Putamen (tissue), 1 donor: ENCODE measurements at regions not wholly inside any gene's neighbourhood (a gene's known extent, or its start where the extent isn't known, plus 50 kb on each side); places are given as distances from the start of the nearest gene placed in this dataset.

Experiments
- DNase-seq: peaks from one replicate; pipeline ENCODE4 v3.0.0-alpha.2; 2016; ENCODE audit warnings: low spot score

DNA sequence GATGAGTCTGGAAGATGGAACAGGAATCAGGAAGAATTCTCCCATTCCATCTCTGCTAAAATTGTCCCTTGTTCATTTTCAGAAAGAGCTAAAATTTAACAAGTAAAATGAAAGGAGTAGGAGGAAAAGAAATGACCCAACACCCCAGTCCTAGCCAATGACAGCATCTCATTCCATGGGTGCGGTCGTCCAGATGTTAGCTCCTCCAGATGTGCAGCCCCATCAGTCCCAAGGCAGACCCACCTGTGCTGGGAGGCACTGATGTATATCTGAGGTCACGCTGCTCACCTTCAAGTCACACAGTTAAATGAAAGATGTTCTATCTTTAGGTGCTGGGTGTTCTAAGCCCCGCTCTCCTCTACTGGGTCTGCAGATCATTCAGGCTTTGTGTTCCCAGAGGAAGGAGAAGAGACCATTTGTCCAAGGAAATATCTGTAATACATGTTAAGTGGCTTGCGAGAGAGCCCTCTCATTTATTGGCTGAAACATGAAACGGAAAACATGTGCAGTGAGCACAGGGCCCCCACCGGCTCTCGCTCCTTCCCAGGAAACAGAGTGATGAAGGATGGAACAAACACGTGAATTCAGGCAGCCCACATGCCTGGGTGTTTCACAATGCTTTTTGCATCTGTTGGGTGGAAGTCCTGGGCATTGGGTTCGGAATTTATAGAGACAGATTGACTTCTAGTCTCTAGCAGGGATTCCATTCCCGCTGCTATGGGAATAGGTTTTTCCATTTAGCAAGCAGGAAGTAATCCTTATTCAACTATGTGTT lies 294.6 kb downstream of the NUAK1 start:
- DNase-seq, result no peak

DNA sequence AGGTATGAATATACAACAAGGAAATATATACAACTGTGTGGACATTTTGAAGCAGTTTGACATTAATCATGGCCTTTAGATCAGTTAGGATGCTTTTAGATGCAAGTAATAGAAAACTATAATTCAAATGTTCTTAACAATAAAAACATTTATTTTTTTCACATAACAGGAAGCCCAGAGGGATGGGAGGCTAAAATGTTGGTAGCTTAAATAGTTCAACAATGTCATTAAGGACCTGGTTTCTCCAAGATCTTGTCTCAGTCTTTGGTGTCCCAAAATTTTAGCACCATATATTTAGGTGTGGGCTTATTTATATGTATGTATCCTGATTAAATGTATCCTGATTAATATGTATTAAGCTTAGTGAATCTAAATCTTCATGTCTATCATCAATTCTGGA lies 292.4 kb downstream of the NUAK1 start:
- DNase-seq, result no peak

DNA sequence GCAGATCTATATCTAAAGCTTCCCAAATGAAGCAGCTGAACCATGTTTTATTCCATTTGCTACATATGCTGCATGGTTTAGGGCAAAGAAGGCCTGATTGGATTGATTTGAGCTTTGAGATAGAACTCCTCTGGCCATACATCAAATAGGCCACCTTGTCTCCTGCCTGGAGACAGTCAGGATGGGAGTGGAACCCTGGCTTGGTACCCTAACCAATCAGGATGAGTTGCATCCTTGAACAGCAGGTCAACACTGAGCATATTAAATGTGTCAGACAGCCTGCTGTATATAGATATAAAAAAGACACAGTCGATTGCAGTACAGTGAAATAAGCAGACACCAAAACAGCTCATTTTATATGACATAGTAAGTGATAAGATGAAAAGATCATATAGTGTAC lies 291.7 kb downstream of the NUAK1 start:
- DNase-seq, result no peak

DNA sequence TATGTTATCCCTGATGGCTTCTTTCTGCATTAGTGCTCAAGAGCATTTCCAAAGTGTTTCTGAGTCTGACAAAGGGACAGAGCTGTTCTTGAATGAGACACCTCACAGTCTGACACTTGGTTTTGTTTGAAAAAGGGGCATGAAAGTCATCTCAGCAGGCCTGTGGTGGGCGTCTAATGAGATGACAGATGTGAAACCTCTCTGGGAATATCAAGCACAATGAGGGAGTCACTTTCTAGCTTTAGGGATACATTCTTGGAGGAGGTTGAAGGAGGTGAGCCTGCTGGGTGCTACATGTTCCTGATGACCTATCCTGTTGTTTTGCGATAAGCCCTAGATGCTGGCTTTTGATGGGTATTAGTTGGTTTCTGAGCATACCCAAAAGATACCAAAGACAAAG lies 290.5 kb downstream of the NUAK1 start:
- no peak for DNase-seq

DNA sequence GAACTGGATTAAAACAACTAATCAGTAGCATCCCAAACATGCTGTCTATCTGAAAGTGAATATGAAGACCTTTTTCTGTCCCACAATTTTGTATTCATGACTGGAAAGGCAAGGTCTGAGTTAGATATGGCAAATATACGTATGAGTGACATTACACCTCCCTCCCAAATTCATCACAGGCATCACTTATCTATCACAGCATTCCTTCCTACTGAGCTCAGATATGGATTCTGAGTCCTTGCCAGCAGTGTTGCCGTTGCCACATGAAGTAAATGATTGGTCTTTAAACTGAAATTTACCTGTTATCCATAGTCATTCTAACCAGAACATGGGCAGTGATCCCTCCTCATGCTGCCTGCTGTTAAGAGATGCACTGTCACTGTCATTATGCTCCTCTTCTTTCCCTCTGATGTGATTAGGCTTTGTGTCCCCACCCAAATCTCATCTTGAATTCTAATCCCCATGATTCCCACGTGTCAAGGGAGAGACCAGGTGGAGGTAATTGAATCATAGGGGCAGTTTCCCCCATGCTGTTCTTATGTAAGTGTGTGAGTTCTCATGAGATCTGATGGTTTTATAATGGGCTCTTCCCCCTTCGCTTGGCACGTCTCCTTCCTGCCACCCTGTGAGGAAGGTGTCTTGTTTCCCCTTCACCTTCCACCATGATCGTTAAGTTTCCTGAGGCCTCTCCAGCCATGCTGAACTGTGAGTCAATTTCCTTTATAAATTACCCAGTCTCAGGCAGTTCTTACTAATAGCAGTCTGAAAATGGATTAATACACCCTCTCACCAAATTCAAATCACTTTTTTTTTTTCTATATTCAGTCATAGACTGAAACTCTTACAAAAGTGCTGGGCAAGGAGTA lies 288.4 kb downstream of the NUAK1 start:
- no peak for DNase-seq

DNA sequence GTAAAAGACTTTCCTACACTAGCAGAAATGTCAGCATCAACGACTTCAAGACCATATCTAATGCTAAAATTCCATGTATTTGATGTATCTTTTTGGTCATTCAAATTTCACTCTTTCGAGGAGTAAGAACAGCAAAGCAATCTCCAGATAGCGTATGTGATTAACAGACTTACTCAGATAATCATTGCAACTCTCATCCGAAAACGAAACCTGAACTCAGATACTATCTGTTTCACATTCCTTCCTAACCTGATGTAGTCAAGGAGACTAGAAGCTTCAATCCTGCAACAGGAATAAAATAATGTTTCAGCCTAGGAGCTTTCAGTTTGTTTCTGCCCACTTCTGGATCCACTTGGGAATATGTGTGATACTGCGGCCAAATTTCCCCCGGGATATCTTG lies 286.3 kb downstream of the NUAK1 start:
- no peak for DNase-seq

DNA sequence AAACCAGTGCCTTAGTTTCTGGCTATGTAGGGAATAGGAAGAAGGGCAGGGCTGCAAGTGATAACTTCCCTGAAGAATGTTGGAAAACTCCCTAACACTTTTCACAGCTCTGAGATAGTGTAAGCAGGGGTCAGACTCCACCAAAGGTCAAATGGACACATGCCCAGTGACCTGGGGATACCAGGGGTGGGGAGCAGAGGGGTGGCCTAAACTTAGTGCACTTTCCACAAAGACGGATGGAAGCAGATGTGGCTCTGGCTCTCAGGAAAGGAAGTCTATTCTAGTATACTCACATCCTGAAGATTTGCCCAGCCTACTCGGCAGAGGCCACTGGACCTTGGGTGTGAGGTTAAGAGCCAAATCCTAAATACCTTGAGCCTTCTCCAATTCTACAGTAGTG lies 285.8 kb downstream of the NUAK1 start:
- no peak for DNase-seq

DNA sequence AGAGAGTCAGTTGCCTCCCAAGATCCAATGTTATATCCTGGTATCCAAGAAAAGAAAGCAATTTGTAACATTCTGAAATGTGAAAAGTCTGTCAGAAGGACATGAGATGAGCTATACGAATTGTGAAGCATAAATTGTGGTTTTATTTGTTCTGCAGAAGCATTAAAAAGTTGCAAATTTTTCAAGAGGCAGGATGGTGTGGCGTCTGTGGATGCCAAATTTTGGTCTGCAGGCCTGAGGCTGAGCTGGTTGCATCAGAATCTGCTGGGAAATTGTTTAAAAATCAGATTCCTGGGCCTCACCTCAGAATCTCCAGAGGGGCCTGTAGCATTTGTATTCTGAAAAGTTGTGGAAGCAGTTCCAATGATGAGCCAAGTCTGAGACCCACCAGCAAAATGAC lies 284.7 kb downstream of the NUAK1 start:
- no peak for DNase-seq

DNA sequence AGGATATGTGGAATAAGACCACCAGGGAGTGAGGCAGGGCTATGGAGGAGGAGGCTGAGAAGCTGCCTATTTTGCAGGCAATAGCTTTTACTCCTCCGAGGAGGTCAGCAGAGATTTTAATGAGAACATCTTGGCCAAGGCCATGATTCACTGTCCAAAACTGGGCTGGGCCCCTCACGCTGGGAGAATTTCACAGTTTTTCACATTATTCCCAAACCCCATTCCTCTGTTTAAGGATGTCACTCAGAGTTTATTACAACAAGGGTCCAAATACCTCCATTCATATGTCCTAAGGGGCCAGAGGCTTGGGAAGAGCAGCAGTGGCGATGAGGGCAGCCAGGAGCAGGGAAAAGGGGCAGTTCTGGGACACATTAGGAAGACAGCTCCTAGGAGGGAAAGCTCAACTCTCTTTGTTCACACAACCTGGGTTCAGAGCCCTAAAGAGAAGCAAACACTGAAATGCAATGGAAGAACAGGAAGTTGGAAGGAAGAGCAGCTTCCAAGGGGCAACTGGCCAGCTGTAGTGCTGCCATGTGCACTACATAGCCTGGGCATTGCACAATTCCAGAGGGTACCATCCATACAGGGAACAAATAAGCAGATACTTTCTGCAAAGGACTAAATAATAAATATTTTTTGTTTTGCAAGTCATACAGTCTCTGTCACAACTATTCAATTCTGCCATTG lies 283.2 kb downstream of the NUAK1 start:
- no peak for DNase-seq

DNA sequence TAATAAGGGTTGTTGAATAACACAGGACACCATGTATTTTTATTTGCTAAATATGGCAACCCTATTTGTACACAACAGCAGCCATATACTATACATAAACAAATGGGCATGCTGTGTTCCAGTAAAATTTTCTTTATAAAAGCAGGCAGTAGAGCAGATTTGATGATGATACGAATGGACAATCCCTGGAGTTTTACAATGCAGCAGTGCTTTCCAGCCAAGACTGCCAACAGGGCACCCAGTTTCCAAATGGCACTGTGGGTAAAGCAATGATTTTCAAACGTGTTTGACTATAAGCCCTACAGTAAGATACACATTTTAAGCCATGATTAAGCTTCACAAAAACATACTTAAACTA lies 282.7 kb downstream of the NUAK1 start:
- DNase-seq, result no peak

DNA sequence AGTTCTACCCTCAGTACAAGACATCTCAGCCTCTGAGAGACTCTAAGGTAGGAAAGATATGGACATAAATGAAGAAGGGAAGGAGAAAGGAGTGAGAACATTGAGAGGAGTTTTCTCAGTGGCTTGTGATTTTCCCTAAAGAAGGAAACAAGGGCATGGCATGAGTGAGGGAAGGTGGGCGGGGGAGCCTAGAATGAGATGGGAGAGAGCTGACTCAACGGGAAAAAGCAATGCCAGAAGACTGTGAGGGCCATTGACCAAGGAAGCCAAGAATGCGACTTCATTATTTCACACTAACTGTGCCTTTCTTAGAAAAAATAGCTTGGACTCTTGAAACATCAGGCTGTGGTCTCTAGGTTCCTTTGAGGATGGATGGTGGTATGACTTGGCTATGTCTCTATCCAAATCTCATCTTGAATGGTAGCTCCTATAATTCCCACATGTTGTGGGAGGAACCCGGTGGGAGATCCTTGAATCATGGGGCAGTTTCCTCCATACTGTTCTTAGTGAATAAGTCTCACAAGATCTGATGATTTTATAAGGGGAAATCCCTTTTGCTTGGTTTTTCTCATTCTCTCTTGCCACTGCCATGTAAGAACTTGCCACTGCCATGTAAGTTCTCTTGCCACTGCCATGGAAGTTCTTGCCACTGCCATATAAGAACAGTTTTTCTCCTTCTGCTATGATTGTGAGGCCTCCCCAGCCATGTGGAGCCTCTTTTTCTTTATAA lies 279.6 kb downstream of the NUAK1 start:
- no peak for DNase-seq

DNA sequence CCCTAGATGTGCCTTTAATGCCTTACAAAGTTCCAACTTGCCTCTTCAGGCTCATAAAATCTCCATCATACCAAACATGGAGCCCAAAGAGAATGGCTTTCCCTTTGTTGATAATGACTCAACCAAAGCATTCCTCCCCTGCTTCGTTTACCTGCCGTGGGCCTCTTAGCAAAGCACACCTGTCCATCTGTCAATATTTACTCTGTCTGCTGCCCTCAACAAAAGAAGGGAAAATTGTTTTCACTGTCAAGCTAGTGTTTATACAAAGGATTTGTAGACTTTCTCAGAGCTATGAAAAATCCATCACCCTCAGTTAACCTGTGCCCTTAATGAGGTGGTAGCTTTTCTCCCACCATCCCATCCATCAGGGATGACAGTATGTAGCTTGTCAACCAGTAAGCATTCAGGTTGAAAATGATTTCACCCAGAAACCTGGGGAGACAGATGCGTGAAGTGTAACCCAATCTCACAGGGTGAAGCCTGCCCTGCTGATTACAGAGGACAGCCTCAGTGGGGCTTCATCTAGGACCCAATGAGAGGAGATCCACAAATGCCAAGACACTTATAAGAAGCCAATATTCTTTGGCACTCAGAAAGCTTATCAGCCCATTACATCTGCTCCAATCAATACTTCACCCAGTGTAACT lies 278.1 kb downstream of the NUAK1 start:
- DNase-seq, result no peak

DNA sequence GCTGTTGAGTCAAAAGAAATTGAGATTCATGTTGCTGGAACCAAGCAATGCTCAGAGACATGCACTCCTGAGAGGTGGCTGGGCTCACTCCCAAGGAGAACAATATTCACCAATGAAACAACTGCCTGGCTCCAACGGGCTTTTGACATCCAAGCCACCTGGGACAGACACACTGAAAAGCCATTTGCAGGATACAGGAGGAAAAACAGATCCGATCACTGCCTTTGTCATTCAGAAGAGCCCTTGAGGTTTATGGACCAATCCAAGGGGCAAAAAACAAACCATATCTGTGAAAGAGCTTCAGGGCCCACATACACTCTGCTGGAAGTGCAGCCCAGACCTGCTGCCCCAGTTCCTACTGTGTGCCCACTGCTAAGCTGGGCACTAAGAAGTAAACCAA lies 277.5 kb downstream of the NUAK1 start:
- no peak for DNase-seq

DNA sequence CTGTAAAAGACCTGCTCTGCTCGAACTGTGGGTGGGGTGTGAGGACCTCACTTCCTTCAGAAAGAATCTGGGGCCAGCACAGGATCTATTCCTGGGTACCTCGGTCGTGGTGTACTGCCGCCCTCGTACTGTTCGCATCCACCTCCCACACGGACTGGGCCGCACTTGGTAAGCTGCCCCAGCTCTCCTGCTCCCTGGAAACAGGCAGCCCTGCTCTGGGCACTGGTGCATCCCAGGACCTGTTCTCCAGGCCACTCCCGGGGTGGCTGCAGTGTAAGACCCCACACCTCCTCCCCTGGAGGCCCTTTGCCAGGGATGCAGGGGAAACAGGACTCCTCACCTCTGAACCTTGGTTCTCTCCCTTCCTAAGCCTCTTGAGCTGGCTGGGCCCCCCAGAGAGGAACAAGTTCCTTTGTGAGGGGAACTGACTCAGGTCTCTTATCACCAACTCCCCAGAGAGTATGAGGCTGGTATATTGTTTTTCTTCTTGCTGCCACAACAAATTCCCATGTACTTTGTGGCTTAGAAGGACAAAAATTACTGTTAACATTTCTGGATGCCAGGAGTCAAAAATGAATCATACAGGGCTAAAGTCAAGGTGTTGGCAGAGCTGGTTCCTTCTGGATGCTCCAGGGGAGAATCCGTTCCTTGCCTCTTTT lies 276.5 kb downstream of the NUAK1 start:
- no peak for DNase-seq

DNA sequence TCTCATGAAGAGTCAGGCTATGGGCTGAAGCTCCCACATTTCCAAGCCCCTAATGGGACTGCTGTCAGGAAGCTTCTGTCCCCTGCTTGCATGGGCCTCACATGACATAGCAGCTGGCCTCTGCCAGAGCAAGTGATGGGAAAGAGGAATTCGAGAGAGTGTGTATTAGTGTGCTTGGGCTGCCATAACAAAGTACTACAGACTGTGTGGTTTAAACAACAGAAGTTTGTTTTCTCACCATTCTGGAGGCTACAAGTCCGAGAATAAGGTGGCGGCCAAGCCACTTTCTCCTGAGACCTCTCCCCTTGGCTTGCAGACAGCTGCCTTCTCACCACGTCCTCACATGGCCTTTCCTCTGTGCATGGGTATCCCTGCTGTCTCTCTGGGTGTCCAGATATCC lies 274.4 kb downstream of the NUAK1 start:
- no peak for DNase-seq

DNA sequence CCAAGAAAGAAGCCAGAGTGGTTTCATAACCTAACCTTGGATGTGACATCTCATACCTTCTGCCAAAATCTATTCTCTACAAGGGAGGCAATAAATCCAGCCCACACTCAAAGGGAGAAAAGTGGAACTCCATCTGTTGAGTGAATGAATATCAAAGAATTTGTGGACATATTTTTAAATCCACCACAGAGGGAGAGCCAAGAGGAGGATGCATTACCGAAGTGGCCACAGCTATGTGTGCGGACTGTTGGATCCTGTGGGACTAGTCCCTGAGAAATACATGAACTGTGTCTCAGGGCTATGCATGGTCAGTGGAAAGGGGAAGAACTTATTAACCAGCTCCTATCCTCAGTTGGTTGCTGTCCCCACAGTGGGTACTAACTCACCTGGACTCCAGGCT lies 273.9 kb downstream of the NUAK1 start:
- no peak for DNase-seq

DNA sequence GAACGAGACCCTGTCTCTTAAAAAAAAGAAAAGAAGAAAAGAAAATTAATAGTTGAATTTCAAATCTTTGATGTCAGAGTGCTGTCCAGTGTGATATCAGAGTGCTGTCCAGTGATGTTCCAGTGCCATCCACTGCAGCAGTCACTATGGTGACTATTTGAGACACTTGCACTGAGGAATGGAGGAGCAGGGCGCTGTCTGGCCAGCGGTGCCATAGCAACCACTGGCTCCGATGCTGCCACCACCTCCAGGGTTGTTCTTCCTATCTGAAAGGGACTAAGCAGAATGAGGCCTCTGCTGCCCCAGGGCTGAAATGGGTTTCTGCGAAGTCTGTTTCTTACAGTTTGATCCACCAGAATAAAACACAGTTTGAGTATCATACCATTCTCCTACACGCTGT lies 272.9 kb downstream of the NUAK1 start:
- no peak for DNase-seq

DNA sequence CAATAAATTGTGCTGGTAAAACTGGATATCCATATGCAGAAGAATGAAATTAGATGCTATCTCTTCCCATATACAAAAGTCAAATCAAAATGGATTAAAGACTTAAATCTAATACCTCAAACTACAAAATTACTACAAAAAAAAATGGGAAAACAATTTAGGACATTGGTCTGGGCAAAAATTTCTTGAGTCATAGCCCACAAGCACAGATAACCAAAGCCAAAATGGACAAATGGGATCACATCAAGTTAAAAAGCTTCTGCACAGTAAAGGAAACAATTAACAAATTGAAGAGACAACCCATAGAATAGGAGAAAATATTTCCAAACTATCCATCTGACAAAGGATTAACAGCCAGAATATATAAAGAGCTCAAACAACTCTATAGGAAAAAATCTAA lies 264.6 kb downstream of the NUAK1 start:
- DNase-seq, result no peak

DNA sequence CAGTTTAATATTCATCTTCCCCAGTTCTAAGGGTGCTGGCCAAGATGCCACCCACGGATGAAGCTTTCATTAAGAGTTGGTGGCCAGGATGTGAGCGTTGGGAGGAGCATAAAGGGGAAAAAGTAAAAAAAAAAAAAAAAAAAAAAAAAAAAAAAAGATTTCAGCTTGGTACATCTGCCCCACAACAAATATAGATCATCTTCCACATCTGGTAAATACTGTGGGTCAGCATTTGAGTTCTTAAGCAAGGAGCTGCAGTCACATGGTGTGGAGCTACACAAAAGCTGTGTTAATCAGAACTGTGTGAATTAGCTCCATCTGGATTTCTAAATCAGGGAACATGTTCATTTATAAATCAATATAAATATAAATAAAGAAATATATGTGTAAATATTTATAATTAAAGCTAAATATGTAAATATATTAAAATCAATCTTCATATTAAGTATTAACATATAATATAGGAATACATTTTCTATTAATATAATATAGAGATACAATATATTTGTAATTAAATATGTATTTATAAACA lies 262.3 kb downstream of the NUAK1 start:
- DNase-seq, result no peak

DNA sequence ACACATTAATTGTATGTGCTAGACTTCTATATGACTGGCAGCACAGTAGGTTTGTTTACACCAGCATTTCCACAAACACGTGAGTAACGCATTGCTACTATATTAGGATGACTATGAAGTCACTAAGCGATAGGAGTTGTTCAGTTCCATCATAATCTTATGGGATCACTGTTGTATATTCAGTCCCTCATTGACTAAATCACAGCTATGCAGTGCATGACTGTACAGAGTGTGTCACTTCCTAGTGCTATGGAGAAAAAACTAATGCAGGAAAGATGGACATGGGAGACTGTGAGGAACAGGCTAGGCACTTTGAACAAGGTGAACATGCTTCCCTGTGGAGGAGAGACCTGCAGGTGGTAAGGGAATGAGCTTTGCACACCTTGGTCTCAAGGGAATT lies 259.8 kb downstream of the NUAK1 start:
- DNase-seq, result no peak

DNA sequence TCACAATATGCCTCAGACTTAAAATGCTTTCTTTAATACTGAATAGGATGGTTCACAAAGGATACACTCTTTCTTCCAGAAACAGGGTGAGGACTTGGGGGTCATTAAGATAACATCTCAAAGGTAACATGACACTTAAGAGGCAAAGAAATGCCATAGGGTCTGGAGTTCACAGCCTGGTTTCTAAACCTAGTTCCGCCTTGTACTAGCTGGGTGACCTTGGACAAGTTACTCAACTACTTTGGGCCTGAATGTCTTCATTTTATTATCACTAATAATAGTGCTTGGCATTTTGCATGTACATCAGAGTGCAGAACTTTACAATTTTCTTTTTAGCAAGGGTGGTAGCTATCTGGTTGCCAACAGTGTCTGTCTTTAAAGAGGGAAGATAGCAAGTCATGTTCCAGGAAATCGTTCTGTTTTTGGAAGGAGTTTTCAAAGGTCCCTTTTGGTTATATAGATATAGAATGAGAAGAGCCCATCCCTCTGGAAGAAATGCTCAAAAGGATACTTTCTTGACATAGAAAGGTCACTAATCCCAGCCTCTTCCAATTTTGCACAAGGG lies 257.8 kb downstream of the NUAK1 start:
- no peak for DNase-seq
